Neutrophil (primary cell): ENCODE measurements at regions not wholly inside any gene's neighbourhood (a gene's known extent, or its start where the extent isn't known, plus 50 kb on each side); places are given as distances from the start of the nearest gene placed in this dataset.

Experiments used
- H3K27ac ChIP-seq: fragments of 200-600 bp; sonication (generic); 2 replicates; pipeline ENCODE4 v1.5.1; 2016; ENCODE audit warnings: mild to moderate bottlenecking, moderate library complexity
- H3K27me3 ChIP-seq: fragments of 200-600 bp; sonication (generic); 2 replicates; pipeline ENCODE4 v1.6.0; 2016; ENCODE audit warnings: mild to moderate bottlenecking
- H3K36me3 ChIP-seq: fragments of 200-600 bp; sonication (generic); 2 replicates; pipeline ENCODE4 v1.5.1; 2017
- H3K4me1 ChIP-seq, 2 experiments: fragments of 200-600 bp in 1 of 2; sonication (generic) in 1 of 2; 1 replicate in 1 of 2; 2 replicates in 1 of 2; pipeline versions ENCODE4 v1.5.1 to v1.6.1; 2013 to 2016; ENCODE audit warnings: low read depth in 1 of 2, low read length in 1 of 2, mild to moderate bottlenecking in 1 of 2, moderate library complexity in 1 of 2; ENCODE audit not compliant: control insufficient read depth in 1 of 2, insufficient read depth in 1 of 2
- H3K4me3 ChIP-seq, 2 experiments: fragments of 200-600 bp in 1 of 2; sonication (generic) in 1 of 2; 1 replicate in 1 of 2; 2 replicates in 1 of 2; pipeline ENCODE4 v1.5.1; 2013 to 2016; ENCODE audit warnings: low read depth in 1 of 2, low read length in 1 of 2, mild to moderate bottlenecking in 1 of 2, moderate library complexity in 1 of 2
- H3K9me3 ChIP-seq: fragments of 200-600 bp; sonication (generic); 2 replicates; pipeline ENCODE4 v1.5.1; 2016
- CTCF ChIP-seq: fragments of 200-600 bp; sonication (generic); IDR thresholded peaks from 2 replicates; pipeline ENCODE4 v1.5.1; 2016; ENCODE audit warnings: antibody characterized with exemption

DNA sequence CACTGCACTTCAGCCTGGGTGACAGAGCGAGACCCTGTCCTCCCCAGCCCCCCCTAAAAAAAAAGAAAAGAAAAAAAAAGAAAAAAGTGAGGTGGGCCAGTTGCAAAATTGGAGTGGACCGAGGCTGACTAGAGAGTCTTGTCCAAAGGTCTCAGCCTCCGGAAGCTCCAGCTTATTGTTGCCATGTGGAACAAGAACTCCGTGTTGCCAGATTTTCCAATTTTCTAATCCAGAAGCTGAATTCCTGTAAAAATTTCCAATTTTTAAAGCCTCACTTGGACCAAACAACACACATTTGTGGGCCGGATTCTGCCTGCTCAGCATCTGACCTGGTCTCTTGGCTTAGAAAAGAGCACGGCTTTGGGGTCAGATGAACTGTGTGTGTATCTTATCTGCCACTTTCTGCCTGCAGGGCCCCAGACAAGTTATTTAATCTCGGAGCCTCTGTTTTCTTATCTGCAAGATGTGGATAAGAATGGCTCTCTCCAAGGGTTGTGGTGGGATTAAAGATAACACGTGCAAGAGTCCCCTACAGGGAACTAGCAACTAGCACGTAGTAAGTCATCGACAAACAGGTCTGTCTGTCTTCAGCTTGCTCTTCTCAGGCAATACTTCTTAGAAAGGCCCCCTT lies 73.7 kb upstream of the TLE3 start:
- no peak for TF ChIP-seq CTCF
- Histone ChIP-seq H3K27ac (no peak overlapping the region), H3K36me3 (no peaks in the 10 kb centered on the region)

DNA sequence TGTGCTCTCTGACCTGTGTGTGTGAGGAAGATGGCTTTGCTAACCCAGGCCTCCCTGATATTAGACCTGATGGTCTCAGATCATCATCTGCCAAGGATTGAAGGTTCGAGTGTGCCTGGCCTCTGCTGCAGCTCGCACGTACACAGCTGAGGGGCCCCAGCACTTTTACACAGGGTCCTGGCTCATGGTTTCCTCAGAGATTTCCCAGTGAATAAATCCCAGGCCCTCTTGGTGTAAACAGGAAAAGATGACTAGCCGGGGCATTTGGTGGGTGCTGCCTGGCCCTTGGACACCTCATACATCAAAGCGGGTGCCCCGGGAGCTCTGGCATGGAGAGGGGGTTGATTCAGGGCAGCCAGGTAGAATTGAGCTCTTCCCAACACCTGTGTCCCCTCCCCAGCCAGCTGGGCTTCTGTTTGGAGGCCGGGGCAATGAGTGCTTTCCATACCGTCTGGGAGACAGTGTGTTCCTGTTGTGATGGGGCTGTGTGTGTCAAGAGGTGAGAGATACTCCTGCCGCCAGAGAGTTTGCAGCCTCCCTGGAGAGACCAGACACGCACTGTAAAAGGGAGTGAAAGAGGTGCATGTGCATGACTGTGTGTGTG lies 72.5 kb upstream of the TLE3 start:
- no peak for TF ChIP-seq CTCF
- H3K27ac ChIP-seq, result no peak overlapping the region
- H3K9me3 ChIP-seq, result no peaks in the 10 kb centered on the region
- H3K4me1 ChIP-seq, result peaks cover 8 to 9% of the 10 kb centered on the region in 2 experiments
- H3K36me3 ChIP-seq, result no peaks in the 10 kb centered on the region
- no peaks in the 10 kb centered on the region for H3K27me3 ChIP-seq
- H3K4me3 ChIP-seq, result no peak overlapping the region

More for the DNA sequence above, 73.7 kb upstream of the TLE3 start:
- no peaks in the 10 kb centered on the region for H3K9me3 ChIP-seq
- H3K4me3 ChIP-seq, result no peak overlapping the region
- no peaks in the 10 kb centered on the region for H3K27me3 ChIP-seq
- peaks cover 8 to 9% of the 10 kb centered on the region in 2 experiments for H3K4me1 ChIP-seq

DNA sequence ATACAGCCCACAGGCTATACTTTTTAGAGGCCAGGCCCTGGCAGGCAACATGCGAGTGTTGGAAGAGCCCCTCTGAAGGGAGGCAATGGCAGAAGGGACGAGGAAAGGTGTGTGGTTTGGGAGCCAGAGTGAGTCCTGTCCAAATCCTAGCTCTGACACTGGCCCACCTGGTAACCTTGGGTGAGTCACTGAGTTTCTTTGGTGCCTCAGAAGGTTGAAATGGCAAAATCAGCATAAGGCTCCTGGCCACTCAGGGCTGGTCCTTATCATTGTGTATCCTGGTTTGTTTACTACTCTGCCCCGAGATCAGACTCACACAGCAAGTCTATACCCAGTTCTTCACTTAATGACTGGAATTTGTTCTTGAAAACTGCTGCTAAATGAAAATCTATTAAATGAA lies 71.4 kb upstream of the TLE3 start:
- peaks cover 8 to 9% of the 10 kb centered on the region in 2 experiments for H3K4me1 ChIP-seq
- TF ChIP-seq CTCF, result no peak
- no peaks in the 10 kb centered on the region for H3K27me3 ChIP-seq
- no peak overlapping the region for H3K27ac ChIP-seq
- no peak overlapping the region for H3K4me3 ChIP-seq
- H3K36me3 ChIP-seq, result no peaks in the 10 kb centered on the region
- no peaks in the 10 kb centered on the region for H3K9me3 ChIP-seq

GRCh38 chr15:70167155-70167554 lies 69.4 kb upstream of the TLE3 start:
- Histone ChIP-seq H3K4me1 (peaks cover 5 to 6% of the 10 kb centered on the region in 2 experiments), H3K36me3 (no peaks in the 10 kb centered on the region), H3K27ac (no peak overlapping the region), H3K4me3 (no peak overlapping the region), H3K9me3 (no peaks in the 10 kb centered on the region), H3K27me3 (no peaks in the 10 kb centered on the region)
- no peak for TF ChIP-seq CTCF

- Histone ChIP-seq H3K4me1 (no peaks in the 10 kb centered on the region), H3K36me3 (no peaks in the 10 kb centered on the region), H3K9me3 (no peaks in the 10 kb centered on the region), H3K27me3 (no peaks in the 10 kb centered on the region), H3K4me3 (no peak overlapping the region), H3K27ac (no peak overlapping the region)
- TF ChIP-seq CTCF, result no peak
These were observed 68.9 kb upstream of the TLE3 start for GRCh38 chr15:70166506-70167087.
